Activated T-cell treated with anti-CD3 and anti-CD28 coated beads, Interleukin-2, amount 50 U/mL, for 4 hours (primary cell): ENCODE measurements at regions not wholly inside any gene's neighbourhood (a gene's known extent, or its start where the extent isn't known, plus 50 kb on each side); places are given as distances from the start of the nearest gene placed in this dataset.

Experiments used
- ATAC-seq, 2 donors: fragments of 200-7000 bp; cut with Tn5 transposase; one replicate each; pipeline ENCODE4 v1.10.0; 2021
- DNase-seq: peaks from one replicate; pipeline ENCODE4 v3.0.0-alpha.2; 2020
- H3K27me3 Mint-ChIP-seq: one replicate; pipeline ENCODE4 v1.8.0; 2021; ENCODE audit warnings: low read depth, mixed read lengths
- H3K36me3 Mint-ChIP-seq: one replicate; pipeline ENCODE4 v1.8.0; 2022; ENCODE audit warnings: mixed read lengths; ENCODE audit not compliant: insufficient read depth
- H3K4me1 Mint-ChIP-seq: one replicate; pipeline ENCODE4 v1.8.0; 2021; ENCODE audit warnings: low read depth, mixed read lengths
- H3K4me3 Mint-ChIP-seq: one replicate; pipeline ENCODE4 v1.8.0; 2021; ENCODE audit warnings: mild to moderate bottlenecking, moderate library complexity, mixed read lengths
- H3K9me3 Mint-ChIP-seq: one replicate; pipeline ENCODE4 v1.8.0; 2021; ENCODE audit warnings: mixed read lengths

DNA sequence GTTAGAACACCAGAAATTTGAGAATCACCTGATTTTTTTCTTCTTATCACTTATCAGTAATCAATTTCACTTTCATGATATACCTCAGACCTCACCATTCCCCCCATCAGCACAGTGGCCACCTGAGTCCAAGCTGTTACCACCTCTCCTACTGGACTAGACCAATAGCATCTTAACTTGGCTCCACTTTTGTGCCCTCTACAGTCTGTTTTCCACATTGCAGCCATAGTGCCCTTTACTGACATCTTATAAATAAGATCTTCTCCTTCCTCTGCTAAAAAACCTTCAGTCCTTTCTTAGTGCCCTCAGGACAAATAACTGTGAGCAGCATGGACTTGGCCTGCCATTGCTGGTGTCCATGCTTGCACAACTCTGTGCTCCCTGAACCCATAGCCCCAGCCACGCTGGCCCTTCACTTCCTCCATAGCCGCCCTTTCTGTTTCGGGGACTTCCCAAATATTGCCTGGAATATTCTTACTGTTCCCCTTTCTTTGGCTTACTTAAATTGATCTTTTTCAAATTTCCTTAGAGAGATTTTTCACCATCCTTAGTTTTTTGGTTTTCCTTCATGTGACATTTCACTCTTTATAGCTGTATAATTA is 380.8 kb downstream of the LMO7 start:
- no peaks in the 10 kb centered on the region for H3K4me1 Mint-ChIP-seq
- no peak overlapping the region for H3K4me3 Mint-ChIP-seq
- H3K36me3 Mint-ChIP-seq: no peaks in the 10 kb centered on the region
- no peaks in the 10 kb centered on the region for H3K27me3 Mint-ChIP-seq
- DNase-seq (no peak), ATAC-seq (no peak)
- no peaks in the 10 kb centered on the region for H3K9me3 Mint-ChIP-seq

DNA sequence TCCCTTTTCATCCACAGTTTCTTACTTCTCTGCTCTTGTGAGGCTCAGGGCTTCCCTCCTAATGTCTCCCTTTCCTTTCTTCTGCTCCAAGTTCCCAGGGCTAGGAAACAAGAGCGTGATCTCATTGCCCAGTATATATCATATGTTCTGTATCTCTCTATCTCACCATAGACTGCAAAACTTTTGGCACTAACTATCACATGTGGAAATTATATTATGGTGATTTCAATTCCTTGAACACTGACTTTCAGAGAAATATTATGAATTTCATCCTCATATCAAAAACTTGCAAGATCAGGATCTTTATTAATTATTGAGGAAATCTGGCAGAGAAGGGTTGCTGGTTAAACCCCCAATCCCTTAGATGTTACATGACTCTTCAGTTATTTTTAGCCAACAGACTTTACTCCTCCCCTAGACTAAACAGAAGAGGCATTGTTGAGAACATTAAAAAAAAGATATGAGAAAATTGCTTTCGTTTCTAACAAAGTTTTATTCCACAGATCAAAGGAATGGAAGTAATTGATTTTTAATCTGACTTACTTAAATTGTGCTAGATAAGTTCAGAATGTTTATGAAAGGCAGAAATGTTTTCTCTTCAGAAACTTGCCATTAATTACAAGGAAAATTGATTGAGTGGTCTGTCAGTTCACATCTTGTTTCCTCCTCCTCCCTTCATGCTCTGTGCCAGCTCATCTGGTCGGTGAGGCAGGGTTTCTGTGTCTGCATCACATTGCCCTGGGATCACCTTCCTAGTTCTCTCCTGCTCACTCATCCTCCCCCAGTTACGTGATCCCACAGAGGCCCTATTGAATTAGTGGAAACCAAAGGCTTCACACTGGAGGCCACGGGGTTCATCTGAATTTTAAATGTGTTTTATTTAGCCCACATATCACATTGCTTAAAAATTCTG is 378.5 kb downstream of the LMO7 start:
- no peaks in the 10 kb centered on the region for H3K9me3 Mint-ChIP-seq
- no peak overlapping the region for H3K4me3 Mint-ChIP-seq
- no peaks in the 10 kb centered on the region for H3K36me3 Mint-ChIP-seq
- DNase-seq (no peak), ATAC-seq (no peak)
- H3K27me3 Mint-ChIP-seq: no peaks in the 10 kb centered on the region
- no peaks in the 10 kb centered on the region for H3K4me1 Mint-ChIP-seq

- no peaks in the 10 kb centered on the region for H3K27me3 Mint-ChIP-seq
- no peaks in the 10 kb centered on the region for H3K36me3 Mint-ChIP-seq
- no peaks in the 10 kb centered on the region for H3K9me3 Mint-ChIP-seq
- no peak overlapping the region for H3K4me3 Mint-ChIP-seq
- no peaks in the 10 kb centered on the region for H3K4me1 Mint-ChIP-seq
- ATAC-seq (no peak), DNase-seq (no peak)
Observed at GRCh38 chr13:76012091-76012721, 376.1 kb downstream of the LMO7 start.

DNA sequence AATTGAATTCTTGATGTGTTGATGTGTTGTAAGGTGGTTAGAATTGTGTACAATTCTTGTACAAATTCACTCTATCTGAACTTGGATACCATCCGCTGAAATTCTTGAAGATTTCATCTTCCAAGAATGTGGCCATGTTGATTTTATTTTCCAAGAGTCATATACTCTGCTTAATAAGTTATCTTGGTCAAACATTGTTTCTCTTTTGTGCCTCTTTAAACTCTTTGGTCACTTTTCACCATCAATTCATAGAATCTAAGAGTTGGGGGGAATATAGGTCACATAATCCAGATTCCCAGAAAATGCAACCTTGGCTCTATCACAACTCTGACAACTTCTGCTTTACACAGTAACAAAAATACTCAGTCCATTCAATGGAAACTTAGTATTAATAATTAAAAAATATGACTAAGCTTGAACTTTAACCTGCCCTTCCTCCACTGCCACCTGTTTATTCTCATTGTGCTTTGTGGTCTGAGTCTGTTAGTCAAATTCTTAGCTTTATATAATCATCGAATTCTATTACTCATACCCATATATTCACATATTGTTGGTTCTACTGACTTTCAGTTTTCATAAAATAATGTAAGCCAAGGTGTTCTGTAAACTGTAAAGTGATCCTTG is 373.2 kb downstream of the LMO7 start:
- ATAC-seq (no peak), DNase-seq (no peak)
- Mint-ChIP-seq H3K36me3 (no peaks in the 10 kb centered on the region), H3K4me1 (no peaks in the 10 kb centered on the region), H3K9me3 (no peaks in the 10 kb centered on the region), H3K27me3 (no peaks in the 10 kb centered on the region), H3K4me3 (no peak overlapping the region)

- H3K4me3 Mint-ChIP-seq: no peak overlapping the region
- DNase-seq: no peak
- H3K36me3 Mint-ChIP-seq: no peaks in the 10 kb centered on the region
- no peaks in the 10 kb centered on the region for H3K9me3 Mint-ChIP-seq
- H3K4me1 Mint-ChIP-seq: no peaks in the 10 kb centered on the region
- no peak for ATAC-seq
- H3K27me3 Mint-ChIP-seq: no peaks in the 10 kb centered on the region
Observed at GRCh38 chr13:76004416-76004815, 368.3 kb downstream of the LMO7 start.

GRCh38 chr13:76000131-76000530 is 364.0 kb downstream of the LMO7 start:
- no peaks in the 10 kb centered on the region for H3K4me1 Mint-ChIP-seq
- no peaks in the 10 kb centered on the region for H3K9me3 Mint-ChIP-seq
- H3K27me3 Mint-ChIP-seq: no peaks in the 10 kb centered on the region
- no peak for ATAC-seq
- no peak overlapping the region for H3K4me3 Mint-ChIP-seq
- DNase-seq: no peak
- no peaks in the 10 kb centered on the region for H3K36me3 Mint-ChIP-seq

DNA sequence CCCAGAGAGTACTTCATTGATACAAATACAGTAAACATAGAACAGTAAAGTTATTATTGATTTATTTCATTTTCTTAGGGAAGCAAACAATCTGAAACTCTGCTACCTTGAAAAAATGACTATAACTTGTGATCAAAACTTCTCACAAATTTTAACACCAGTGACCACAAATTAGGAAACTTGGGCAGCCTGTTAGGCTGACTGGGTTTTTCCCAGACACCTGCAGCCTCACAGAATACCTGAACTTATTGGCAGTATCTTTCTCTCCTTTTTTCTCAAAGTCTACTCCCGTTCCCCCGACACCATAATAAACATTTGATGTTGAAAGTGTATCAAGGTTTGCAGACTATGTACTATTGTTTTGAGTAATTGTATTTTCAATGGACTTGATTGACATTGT is 360.5 kb downstream of the LMO7 start:
- DNase-seq: no peak
- Mint-ChIP-seq H3K4me1 (no peaks in the 10 kb centered on the region), H3K27me3 (no peaks in the 10 kb centered on the region), H3K9me3 (no peaks in the 10 kb centered on the region), H3K36me3 (no peaks in the 10 kb centered on the region), H3K4me3 (no peak overlapping the region)
- ATAC-seq: no peak

- ATAC-seq (no peak), DNase-seq (no peak)
- Mint-ChIP-seq H3K36me3 (no peaks in the 10 kb centered on the region), H3K4me3 (no peak overlapping the region), H3K27me3 (no peaks in the 10 kb centered on the region), H3K4me1 (no peaks in the 10 kb centered on the region), H3K9me3 (no peaks in the 10 kb centered on the region)
Observed at GRCh38 chr13:75995966-75996365, 359.8 kb downstream of the LMO7 start.

- no peaks in the 10 kb centered on the region for H3K4me1 Mint-ChIP-seq
- no peak for ATAC-seq
Observed at GRCh38 chr13:75993823-75994222, 357.7 kb downstream of the LMO7 start.

GRCh38 chr13:75993241-75993640 is 357.1 kb downstream of the LMO7 start:
- Mint-ChIP-seq H3K4me3 (no peak overlapping the region), H3K36me3 (no peaks in the 10 kb centered on the region), H3K4me1 (no peaks in the 10 kb centered on the region), H3K27me3 (no peaks in the 10 kb centered on the region), H3K9me3 (peaks cover 8% of the 10 kb centered on the region)
- DNase-seq (no peak), ATAC-seq (no peak)

More at GRCh38 chr13:75993823-75994222, 357.7 kb downstream of the LMO7 start:
- H3K27me3 Mint-ChIP-seq: no peaks in the 10 kb centered on the region
- no peak for DNase-seq
- peaks cover 8% of the 10 kb centered on the region for H3K9me3 Mint-ChIP-seq
- no peak overlapping the region for H3K4me3 Mint-ChIP-seq
- H3K36me3 Mint-ChIP-seq: no peaks in the 10 kb centered on the region

DNA sequence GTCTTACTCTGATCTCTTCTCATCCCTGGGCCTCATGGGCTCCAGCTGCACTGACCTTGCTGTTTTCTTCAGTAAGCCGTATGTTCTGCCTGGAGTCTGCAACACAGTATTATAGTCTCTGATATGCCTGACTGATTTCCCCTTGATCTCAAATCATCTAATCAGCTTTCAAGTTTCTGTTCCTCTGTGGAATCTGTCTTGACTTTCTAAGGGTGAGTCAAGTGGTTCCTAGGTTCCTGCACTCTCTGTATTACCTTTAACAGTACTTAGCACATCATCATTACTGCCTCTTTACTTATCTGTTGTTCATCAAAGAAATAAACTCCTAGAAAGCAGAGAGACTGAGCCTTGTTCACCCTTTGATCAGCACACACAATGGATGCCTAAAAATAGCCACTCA is 350.7 kb downstream of the LMO7 start:
- Mint-ChIP-seq H3K9me3 (peaks cover 8% of the 10 kb centered on the region), H3K36me3 (no peaks in the 10 kb centered on the region), H3K27me3 (peaks cover 2% of the 10 kb centered on the region), H3K4me1 (no peaks in the 10 kb centered on the region), H3K4me3 (no peak overlapping the region)
- ATAC-seq: no peak
- DNase-seq: no peak

- H3K27me3 Mint-ChIP-seq: peaks cover 2% of the 10 kb centered on the region
Observed at GRCh38 chr13:75985132-75985531, 349.0 kb downstream of the LMO7 start.

DNA sequence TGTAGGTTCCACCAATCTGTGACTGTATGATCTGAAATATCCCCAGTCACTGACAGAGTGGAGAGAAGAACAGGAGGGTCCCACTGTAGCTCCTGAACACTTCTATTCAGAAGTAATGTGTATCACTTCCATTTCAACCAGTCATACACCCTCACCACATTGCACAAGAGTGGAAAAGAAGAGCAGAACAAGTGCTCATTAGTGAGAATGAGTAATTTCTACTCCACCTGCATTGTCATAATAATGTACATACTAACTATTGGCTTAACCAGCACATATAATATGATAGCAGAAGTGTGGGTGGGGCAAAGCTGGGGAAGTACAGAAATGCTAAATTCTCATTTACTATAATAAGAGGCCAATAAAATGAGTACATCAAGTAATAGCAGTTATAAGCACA is 342.7 kb downstream of the LMO7 start:
- Mint-ChIP-seq H3K4me3 (no peak overlapping the region), H3K27me3 (no peaks in the 10 kb centered on the region), H3K4me1 (no peaks in the 10 kb centered on the region), H3K36me3 (no peaks in the 10 kb centered on the region), H3K9me3 (no peaks in the 10 kb centered on the region)
- DNase-seq (no peak), ATAC-seq (no peak)

More at GRCh38 chr13:75985132-75985531, 349.0 kb downstream of the LMO7 start:
- Mint-ChIP-seq H3K4me3 (no peak overlapping the region), H3K4me1 (no peaks in the 10 kb centered on the region), H3K9me3 (peaks cover 8% of the 10 kb centered on the region), H3K36me3 (no peaks in the 10 kb centered on the region)
- no peak for ATAC-seq
- no peak for DNase-seq

DNA sequence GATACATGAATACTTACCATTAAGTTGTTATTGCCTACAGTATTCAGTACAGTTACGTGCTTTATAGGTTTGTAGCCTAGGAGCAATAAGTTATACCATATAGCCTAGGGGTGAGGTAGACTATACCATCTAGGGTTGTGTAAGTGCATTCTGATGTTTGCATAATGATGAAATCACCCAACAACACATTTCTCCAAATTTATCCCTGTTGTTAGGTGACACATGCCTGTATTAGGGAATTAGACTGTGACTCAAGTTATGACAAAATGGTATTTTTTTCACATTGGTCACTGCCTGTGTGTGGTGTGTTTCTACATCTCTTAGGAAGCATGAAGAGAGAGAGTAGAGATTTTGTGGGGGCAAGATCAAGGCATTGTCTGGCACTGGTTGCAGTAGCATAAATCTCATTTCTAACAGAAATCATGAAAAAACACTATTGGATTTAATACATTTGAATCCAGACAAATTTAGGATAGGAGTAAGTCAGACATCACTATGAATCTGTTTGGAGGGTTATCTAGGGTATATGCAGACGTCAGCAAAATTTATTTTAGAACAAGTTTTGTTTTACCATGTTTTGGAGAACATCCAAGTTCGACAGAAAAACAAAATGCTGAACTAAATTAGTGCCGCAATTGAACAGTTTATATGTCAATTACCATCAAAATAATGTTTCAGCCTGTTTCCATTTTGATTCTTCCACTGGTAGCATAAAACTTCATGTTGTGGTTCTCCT is 332.1 kb downstream of the LMO7 start:
- DNase-seq (no peak), ATAC-seq (no peak)
- Mint-ChIP-seq H3K36me3 (no peaks in the 10 kb centered on the region), H3K27me3 (peaks cover 2% of the 10 kb centered on the region), H3K4me1 (no peaks in the 10 kb centered on the region), H3K4me3 (no peak overlapping the region), H3K9me3 (no peaks in the 10 kb centered on the region)
